ENCODE measurements at regions not wholly inside any gene's neighbourhood (a gene's known extent, or its start where the extent isn't known, plus 50 kb on each side); places are given as distances from the start of the nearest gene placed in this dataset.

DNA sequence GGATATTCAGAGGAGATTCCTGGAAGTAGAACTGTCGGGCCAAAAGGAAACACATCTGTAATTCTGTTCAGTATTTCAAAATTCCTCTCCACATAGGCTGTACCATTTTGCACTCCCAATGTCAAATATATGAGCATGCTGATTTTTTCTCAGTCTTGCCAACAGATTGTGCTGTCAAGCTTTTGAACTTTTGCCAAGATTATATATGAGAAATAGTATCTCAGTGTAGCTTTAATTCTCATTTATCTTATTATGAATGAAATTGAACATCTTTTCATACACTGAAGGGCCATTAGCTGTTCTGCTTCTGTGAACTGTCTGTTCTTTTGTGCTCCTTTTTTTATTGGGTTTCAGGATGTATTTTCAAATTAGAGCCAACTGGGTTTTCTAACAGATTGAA is 907.1 kb downstream of the MAT2B start:
- CTCF ChIA-PET, result no interaction called here
- intact Hi-C loops (cut with micrococcal nuclease), result no loop called here
- Mint-ChIP-seq H3K4me1 (ENCODE audit: low read depth) (no peaks in the 10 kb centered on the region), H3K9me3 (peaks cover 9% of the 10 kb centered on the region), H3K36me3 (ENCODE audit: low read depth) (no peaks in the 10 kb centered on the region), H3K27ac (no peak overlapping the region), H3K4me3 (no peak overlapping the region), H3K27me3 (no peaks in the 10 kb centered on the region)
- POLR2A ChIA-PET, result no interaction called here
- DNase-seq (no peak), ATAC-seq (no peak)
- TF ChIP-seq, protein P1, sequence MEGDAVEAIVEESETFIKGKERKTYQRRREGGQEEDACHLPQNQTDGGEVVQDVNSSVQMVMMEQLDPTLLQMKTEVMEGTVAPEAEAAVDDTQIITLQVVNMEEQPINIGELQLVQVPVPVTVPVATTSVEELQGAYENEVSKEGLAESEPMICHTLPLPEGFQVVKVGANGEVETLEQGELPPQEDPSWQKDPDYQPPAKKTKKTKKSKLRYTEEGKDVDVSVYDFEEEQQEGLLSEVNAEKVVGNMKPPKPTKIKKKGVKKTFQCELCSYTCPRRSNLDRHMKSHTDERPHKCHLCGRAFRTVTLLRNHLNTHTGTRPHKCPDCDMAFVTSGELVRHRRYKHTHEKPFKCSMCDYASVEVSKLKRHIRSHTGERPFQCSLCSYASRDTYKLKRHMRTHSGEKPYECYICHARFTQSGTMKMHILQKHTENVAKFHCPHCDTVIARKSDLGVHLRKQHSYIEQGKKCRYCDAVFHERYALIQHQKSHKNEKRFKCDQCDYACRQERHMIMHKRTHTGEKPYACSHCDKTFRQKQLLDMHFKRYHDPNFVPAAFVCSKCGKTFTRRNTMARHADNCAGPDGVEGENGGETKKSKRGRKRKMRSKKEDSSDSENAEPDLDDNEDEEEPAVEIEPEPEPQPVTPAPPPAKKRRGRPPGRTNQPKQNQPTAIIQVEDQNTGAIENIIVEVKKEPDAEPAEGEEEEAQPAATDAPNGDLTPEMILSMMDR (IDR thresholded peaks at IDR 0.05), result no peak

DNA sequence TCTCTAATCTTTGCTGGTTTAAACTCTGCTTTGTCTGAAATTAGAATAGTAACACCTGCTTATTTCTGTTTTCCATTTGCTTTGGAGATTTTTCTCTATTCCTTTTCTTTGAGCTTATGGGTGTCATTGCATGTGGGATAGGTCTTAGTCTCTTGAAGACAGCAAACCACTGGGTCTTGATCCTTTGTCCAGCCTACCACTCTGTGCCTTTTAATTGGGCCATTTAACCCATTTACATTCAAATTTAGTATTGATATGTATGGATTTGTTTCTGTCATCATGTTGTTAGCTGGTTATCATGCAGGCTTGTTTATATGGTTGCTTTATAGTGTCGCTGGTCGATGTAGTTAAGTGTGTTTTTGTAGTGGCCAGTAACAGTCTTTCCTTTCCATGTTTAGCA is 914.7 kb downstream of the MAT2B start:
- DNase-seq (no peak), ATAC-seq (no peak)
- no peak overlapping the region for H3K4me3 Mint-ChIP-seq
- H3K27me3 Mint-ChIP-seq, result no peaks in the 10 kb centered on the region
- no peak overlapping the region for H3K27ac Mint-ChIP-seq
- ChIA-PET CTCF (no interaction called here), POLR2A (no interaction called here)
- TF ChIP-seq, protein P1 (IDR thresholded peaks at IDR 0.05), result no peak
- no peaks in the 10 kb centered on the region for H3K36me3 Mint-ChIP-seq (ENCODE audit: low read depth)
- peaks cover 30% of the 10 kb centered on the region for H3K9me3 Mint-ChIP-seq
- no peaks in the 10 kb centered on the region for H3K4me1 Mint-ChIP-seq (ENCODE audit: low read depth)
- intact Hi-C loops (cut with micrococcal nuclease), result no loop called here

DNA sequence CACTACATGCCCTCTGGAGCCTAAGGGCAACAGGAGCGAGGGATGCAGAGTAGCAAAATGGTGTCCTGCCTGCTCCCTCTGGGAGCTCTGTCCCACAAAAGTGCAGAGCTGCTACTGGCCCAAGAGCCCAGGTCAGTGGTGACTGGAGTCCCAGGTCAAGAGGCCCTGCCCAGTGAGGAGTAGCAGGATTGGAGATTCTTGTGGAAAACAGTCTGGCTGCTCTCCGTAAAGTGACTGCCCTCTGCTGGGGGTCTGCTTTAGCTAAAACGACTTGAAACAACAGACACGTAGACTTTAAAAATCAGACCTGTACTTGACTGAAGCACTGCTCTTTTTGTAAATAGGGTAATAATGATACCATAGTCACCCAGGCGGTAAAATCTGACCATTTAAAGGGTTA is 917.0 kb downstream of the MAT2B start:
- TF ChIP-seq, protein P1 (IDR thresholded peaks at IDR 0.05), result no peak
- ATAC-seq, result no peak
- ChIA-PET CTCF (no interaction called here), POLR2A (no interaction called here)
- peaks cover 31% of the 10 kb centered on the region for H3K9me3 Mint-ChIP-seq
- H3K27me3 Mint-ChIP-seq, result no peaks in the 10 kb centered on the region
- no peaks in the 10 kb centered on the region for H3K4me1 Mint-ChIP-seq (ENCODE audit: low read depth)
- no peak overlapping the region for H3K4me3 Mint-ChIP-seq
- no peak for DNase-seq
- no peak overlapping the region for H3K27ac Mint-ChIP-seq
- intact Hi-C loops (cut with micrococcal nuclease), result no loop called here
- no peaks in the 10 kb centered on the region for H3K36me3 Mint-ChIP-seq (ENCODE audit: low read depth)

DNA sequence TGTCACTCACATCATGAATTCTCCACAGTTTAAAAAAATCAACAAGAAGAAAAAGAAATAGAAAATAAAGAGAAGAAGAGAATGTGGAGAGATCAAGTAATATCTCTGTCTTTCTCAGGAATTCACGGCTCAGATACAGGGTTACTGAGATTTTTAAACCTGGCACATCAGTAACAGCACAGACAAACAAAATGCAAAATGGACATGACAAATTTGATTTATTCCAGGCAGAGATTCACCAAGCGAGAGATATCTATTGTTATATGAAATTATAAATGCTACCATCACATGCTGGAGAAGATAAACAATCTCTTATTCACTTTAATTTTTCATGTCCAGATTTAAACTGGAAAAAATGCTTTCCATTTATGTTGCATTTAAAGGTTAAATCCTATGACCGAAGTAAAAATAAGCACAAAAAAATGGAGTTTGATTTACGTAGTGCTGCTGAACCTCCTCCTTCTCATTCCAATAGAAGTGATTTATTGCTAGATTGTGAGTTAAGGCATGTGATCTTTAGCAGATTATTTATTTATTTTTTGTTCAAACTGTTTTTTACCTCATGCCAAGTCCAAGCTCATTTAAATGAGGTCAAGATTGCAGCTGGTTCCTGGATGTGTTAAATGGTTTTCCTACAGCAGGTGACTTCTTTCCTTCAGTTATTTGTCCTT is 926.4 kb downstream of the MAT2B start:
- DNase-seq (no peak), ATAC-seq (no peak)
- TF ChIP-seq, protein P1 (IDR thresholded peaks at IDR 0.05), result no peak
- CTCF ChIA-PET, result no interaction called here
- Mint-ChIP-seq H3K4me1 (ENCODE audit: low read depth) (no peaks in the 10 kb centered on the region), H3K36me3 (ENCODE audit: low read depth) (no peaks in the 10 kb centered on the region), H3K4me3 (no peak overlapping the region), H3K27ac (no peak overlapping the region), H3K9me3 (peaks cover 6% of the 10 kb centered on the region), H3K27me3 (no peaks in the 10 kb centered on the region)
- POLR2A ChIA-PET, result no interaction called here
- intact Hi-C loops (cut with micrococcal nuclease), result no loop called here

DNA sequence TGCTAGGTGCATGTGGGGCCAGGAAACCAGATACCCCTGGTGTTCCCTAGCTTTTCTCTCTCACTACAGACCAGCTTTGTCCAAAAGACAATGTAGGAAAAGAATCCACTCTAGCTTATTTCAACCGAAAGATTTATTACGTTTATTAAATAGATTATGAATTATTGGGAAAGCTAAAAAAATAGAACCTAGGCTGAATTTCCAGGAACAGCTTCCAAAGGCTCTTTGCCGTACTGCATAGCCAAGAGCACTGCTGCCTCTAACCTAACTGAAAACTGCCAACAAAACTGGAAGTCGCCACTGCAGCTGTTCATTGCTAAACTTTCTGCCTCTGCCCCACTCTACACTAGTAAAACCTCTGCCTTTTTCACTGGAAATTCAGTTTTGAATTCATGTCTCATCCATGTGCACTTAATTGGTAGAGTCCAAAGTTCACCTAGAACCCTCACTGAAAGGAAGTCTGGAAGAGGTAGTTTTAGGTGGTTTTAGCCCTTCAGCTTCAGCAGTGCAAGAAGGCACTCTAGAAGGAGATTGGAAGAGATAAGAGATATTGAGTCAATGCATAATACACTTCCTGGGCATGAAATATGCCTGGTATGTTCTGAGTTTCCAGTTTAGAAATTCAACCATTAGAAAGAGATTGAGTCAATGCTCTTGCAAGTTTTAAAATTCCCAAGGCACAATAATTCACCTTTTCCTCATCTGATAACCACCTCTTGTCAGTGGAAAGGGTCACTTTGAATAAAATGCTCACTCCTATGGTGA is 927.9 kb downstream of the MAT2B start:
- ATAC-seq (no peak), DNase-seq (no peak)
- POLR2A ChIA-PET, result no interaction called here
- Mint-ChIP-seq H3K4me1 (ENCODE audit: low read depth) (no peaks in the 10 kb centered on the region), H3K27ac (no peak overlapping the region), H3K27me3 (no peaks in the 10 kb centered on the region), H3K36me3 (ENCODE audit: low read depth) (no peaks in the 10 kb centered on the region), H3K4me3 (no peak overlapping the region), H3K9me3 (peaks cover 2% of the 10 kb centered on the region)
- intact Hi-C loops (cut with micrococcal nuclease), result no loop called here
- TF ChIP-seq, protein P1 (IDR thresholded peaks at IDR 0.05), result no peak
- CTCF ChIA-PET, result no interaction called here

Data from activated CD8-positive, alpha-beta T cell treated with anti-CD3 and anti-CD28 coated beads for 36 hours (primary cell).